ENCODE measurements at regions not wholly inside any gene's neighbourhood (a gene's known extent, or its start where the extent isn't known, plus 50 kb on each side); places are given as distances from the start of the nearest gene placed in this dataset.

DNA sequence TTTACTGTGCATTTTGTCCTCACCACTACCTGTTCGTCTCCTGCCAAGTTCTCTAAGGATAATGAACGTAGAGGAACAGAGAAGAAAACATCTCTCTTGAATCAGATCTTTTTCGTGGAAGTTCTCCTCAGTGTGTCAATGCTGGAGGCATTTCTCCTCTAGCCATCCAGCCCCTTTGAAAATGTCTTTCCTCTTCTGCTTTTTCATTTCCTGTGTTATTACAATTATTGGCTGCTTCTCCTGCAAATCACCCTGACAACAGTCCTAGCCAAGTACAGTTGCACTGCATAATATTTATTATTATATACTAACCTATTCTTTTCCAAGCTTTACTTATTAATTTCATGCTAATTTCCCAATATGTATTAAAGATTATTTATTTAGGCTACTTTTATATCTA is 61.8 kb upstream of the TRPM3 start:
- DNase-seq (ENCODE audit: low read depth) = no peak
- no peak overlapping the region for H3K4me3 ChIP-seq (ENCODE audit: control insufficient read depth, low read depth, low read length)
- TF ChIP-seq, protein P1, sequence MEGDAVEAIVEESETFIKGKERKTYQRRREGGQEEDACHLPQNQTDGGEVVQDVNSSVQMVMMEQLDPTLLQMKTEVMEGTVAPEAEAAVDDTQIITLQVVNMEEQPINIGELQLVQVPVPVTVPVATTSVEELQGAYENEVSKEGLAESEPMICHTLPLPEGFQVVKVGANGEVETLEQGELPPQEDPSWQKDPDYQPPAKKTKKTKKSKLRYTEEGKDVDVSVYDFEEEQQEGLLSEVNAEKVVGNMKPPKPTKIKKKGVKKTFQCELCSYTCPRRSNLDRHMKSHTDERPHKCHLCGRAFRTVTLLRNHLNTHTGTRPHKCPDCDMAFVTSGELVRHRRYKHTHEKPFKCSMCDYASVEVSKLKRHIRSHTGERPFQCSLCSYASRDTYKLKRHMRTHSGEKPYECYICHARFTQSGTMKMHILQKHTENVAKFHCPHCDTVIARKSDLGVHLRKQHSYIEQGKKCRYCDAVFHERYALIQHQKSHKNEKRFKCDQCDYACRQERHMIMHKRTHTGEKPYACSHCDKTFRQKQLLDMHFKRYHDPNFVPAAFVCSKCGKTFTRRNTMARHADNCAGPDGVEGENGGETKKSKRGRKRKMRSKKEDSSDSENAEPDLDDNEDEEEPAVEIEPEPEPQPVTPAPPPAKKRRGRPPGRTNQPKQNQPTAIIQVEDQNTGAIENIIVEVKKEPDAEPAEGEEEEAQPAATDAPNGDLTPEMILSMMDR (conservative IDR thresholded peaks at IDR 0.05; ENCODE audit: control insufficient read depth, insufficient read depth, low read depth, low read length) = no peak

DNA sequence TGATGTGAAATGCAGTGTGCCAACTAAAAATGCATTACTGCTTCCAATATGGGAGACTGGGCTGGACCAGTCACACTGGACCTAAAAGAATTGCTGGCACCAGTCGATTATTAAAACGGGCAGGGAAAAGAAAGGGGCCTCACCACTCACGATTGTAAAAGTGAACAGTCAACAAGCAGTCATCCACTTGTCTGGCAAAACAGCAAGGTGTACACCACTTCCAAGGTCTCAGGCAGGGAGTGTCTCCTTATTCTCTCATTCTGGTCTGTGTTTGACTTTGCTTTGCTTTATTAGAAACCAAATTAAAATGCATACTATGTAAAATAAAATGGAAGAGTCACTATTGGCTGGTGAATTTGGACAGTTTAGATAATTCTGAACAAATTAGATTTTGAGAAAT is 57.8 kb upstream of the TRPM3 start:
- DNase-seq (ENCODE audit: low read depth) = no peak
- no peak overlapping the region for H3K4me3 ChIP-seq (ENCODE audit: control insufficient read depth, low read depth, low read length)
- TF ChIP-seq, protein P1 (conservative IDR thresholded peaks at IDR 0.05; ENCODE audit: control insufficient read depth, insufficient read depth, low read depth, low read length) = no peak

DNA sequence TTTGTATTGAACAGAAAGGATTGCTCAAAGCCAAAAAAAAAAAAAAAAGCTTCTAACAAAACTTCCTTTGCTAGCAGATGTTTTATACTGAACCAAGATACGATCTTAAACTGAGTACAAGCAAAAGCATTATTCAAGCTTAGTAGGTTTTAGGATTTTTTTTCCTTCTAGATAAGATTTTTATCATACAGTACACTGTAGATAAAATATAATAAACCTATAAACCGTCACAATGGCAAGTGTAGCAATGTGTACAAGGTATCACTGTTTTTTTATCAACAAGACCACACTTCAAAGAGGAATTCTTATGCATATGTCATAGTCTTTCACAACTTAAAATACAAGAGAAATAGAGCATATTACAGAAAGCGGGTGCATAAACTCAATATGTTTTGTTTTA is 56.5 kb upstream of the TRPM3 start:
- DNase-seq (ENCODE audit: low read depth) = no peak
- TF ChIP-seq, protein P1 (conservative IDR thresholded peaks at IDR 0.05; ENCODE audit: control insufficient read depth, insufficient read depth, low read depth, low read length) = no peak
- no peak overlapping the region for H3K4me3 ChIP-seq (ENCODE audit: control insufficient read depth, low read depth, low read length)

DNA sequence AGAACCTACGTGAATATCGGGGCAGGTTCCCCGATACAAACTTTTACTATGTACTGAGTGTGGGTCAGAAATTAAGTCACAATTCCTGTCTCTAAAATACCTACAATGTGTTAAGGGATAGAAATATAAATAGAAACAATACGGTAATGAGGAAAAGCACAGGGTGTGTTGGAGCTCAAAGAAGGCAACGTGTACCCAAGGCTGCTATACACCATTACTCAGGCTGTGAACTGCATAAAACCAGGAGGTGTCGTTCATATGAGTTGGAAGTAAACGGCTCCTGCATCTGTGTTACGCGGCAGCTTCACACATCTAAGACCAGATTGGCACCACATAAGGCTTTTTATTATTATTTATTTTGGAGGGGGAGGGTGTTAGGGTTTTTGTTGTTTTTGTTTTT is 50.1 kb upstream of the TRPM3 start:
- TF ChIP-seq, protein P1 (conservative IDR thresholded peaks at IDR 0.05; ENCODE audit: control insufficient read depth, insufficient read depth, low read depth, low read length) = no peak
- DNase-seq (ENCODE audit: low read depth) = no peak
- no peak overlapping the region for H3K4me3 ChIP-seq (ENCODE audit: control insufficient read depth, low read depth, low read length)
